Thymus (tissue), 11 donors: ENCODE measurements at regions not wholly inside any gene's neighbourhood (a gene's known extent, or its start where the extent isn't known, plus 50 kb on each side); places are given as distances from the start of the nearest gene placed in this dataset.

Source experiments
- DNase-seq, 9 donors: peaks; one replicate each; pipeline ENCODE4 v3.0.0-alpha.2; 2013; ENCODE audit warnings: low spot score in 9 of 9, low read depth in 6 of 9, missing footprints in 1 of 9
- H3K27ac ChIP-seq, 2 donors: one replicate each; pipeline ENCODE4 v1.5.1; 2013; ENCODE audit warnings: control low read depth in 1 of 2, low read depth in 1 of 2, low read length in 1 of 2, mild to moderate bottlenecking in 1 of 2, moderate library complexity in 1 of 2
- H3K27me3 ChIP-seq, 2 donors: one replicate each; pipeline ENCODE4 v1.5.1; 2013; ENCODE audit warnings: low read length in 1 of 2; ENCODE audit not compliant: control insufficient read depth in 2 of 2, insufficient read depth in 1 of 2
- H3K36me3 ChIP-seq, 2 donors: one replicate each; pipeline ENCODE4 v1.5.1; 2013; ENCODE audit warnings: low read length in 1 of 2, mild to moderate bottlenecking in 1 of 2, moderate library complexity in 1 of 2; ENCODE audit not compliant: control insufficient read depth in 2 of 2, insufficient read depth in 2 of 2
- H3K4me1 ChIP-seq, 2 donors: one replicate each; pipeline ENCODE4 v1.5.1; 2013; ENCODE audit warnings: low read length in 2 of 2; ENCODE audit not compliant: control insufficient read depth in 2 of 2, insufficient read depth in 2 of 2
- H3K4me3 ChIP-seq, 2 donors: one replicate each; pipeline ENCODE4 v1.5.1; 2013; ENCODE audit warnings: low read length in 2 of 2, control low read depth in 1 of 2, mild to moderate bottlenecking in 1 of 2
- H3K9me3 ChIP-seq, 2 donors: one replicate each; pipeline ENCODE4 v1.5.1; 2013; ENCODE audit warnings: low read length in 1 of 2, mild to moderate bottlenecking in 1 of 2; ENCODE audit not compliant: control insufficient read depth in 2 of 2, insufficient read depth in 1 of 2
- WGBS: extraction: QIAGEN DNeasy Blood & Tissue Kit; methylation state at CpG from one replicate; pipeline ENCODE4 v1.1.7; 2013; 5-methylcytosine and 5-hydroxymethylcytosine counted together
- donor health status: healthy.

DNA sequence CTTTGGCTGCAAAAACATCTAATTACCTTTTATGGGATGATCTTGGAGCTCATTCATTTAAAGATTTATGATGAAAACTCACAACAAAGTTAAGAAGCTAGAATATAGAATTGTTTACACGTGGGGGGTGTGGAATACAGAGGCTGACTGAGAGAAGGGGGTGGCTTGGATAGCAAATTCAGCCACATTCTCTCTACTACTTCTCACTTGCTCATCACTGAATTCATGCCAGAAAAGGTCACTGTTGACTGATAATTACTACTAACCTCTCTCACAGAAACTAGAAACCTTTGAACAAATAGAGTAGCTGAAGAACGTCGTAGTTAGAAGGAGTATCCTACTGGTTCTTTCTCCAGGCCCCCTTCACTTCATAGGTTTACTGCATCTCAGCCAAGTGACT lies 808.2 kb downstream of the BRINP1 start:
- Histone ChIP-seq H3K27me3 (no peaks in the 10 kb centered on the region), H3K4me1 (no peaks in the 10 kb centered on the region), H3K4me3 (no peak overlapping the region), H3K9me3 (no peaks in the 10 kb centered on the region), H3K36me3 (no peaks in the 10 kb centered on the region), H3K27ac (no peak overlapping the region)
- WGBS = 81% methylated on average over 3 of the region's 3 CpGs
- no peak for DNase-seq

DNA sequence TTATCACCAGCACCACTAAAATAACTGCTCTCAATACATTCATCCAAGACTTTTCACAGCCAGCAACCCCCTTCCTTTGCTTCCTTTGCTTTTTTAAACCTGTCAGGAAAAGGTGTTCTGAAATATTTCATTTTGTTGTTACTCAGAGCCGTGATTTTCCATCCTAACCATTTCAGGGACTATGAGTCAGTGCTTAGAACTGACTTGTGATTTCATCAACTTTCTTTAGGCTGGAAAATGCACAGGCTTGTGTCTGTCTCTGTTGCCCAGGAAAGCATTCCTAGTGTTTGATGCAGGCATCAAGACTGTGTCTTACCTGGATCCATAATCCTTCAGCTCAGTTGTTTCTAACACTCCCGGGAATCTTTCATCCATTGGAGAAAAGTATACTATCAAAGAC lies 805.6 kb downstream of the BRINP1 start:
- no peaks in the 10 kb centered on the region for H3K36me3 ChIP-seq
- 82% methylated on average over 2 of the region's 2 CpGs for WGBS
- H3K27me3 ChIP-seq = no peaks in the 10 kb centered on the region
- H3K27ac ChIP-seq = no peak overlapping the region
- no peaks in the 10 kb centered on the region for H3K4me1 ChIP-seq
- H3K9me3 ChIP-seq = no peaks in the 10 kb centered on the region
- no peak for DNase-seq
- H3K4me3 ChIP-seq = no peak overlapping the region

DNA sequence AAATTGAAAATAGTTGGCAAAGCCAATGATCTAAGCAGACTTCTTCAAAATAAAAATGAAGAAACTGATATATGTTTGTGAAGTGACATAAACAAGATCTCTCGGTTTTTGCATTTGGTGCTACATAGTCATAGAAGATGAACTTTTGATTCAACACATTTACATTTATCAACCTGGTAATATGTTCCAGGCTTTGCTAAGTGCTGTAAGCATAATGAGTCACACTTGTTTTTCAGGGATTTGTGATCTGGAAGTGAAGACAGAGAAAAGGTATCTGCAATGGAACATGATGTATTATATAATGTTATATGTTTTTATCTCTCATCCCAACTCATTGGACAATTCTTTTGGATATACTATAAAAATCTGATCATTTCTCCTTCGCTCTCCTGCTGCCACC lies 801.4 kb downstream of the BRINP1 start:
- no peaks in the 10 kb centered on the region for H3K27me3 ChIP-seq
- no peaks in the 10 kb centered on the region for H3K4me1 ChIP-seq
- no peak for DNase-seq
- no peaks in the 10 kb centered on the region for H3K36me3 ChIP-seq
- H3K27ac ChIP-seq = no peak overlapping the region
- WGBS = 97% methylated on average over 2 of the region's 2 CpGs
- H3K9me3 ChIP-seq = no peaks in the 10 kb centered on the region
- H3K4me3 ChIP-seq = no peak overlapping the region

DNA sequence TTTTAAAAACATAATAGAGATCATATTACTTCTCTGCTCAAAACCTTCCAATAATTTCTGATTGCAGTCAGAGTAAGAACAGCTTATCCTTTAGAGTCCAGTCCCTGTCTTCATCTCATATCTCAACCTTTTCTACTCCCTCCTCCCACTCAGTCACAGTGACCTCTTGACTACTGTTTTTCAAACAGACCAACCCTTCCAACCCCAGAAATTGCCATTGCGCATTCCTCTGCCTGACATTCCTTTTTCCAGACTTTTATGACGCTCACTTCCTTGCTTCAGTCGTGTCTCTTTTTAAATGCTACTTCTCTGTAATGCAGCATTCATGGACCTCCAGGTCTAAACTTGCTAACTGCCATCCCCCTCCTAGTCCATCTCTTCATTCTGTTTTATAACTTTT lies 800.5 kb downstream of the BRINP1 start:
- no peak overlapping the region for H3K27ac ChIP-seq
- no peak for DNase-seq
- no peaks in the 10 kb centered on the region for H3K27me3 ChIP-seq
- H3K4me3 ChIP-seq = no peak overlapping the region
- WGBS = 68% methylated on average over 3 of the region's 3 CpGs
- H3K4me1 ChIP-seq = no peaks in the 10 kb centered on the region
- H3K9me3 ChIP-seq = no peaks in the 10 kb centered on the region
- no peaks in the 10 kb centered on the region for H3K36me3 ChIP-seq

DNA sequence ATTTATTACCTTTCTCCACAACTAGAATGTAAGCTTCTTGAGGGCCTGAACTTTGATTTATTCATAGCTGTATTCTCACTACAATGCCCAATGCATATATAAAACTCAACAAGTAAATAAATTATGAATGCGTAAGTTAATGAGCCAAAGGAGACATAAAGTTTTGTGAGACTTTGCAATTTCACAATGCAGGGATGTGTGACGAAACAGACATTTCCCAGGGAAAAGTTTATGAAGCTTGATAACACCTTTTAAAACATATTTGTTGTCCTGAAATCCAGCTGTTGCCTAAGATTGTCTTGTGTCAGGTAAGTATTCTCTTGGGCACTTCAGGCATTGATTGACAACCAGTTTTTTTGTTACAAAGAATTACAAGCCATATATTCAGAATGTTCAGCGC lies 800.1 kb downstream of the BRINP1 start:
- Histone ChIP-seq H3K4me3 (no peak overlapping the region), H3K4me1 (no peaks in the 10 kb centered on the region), H3K36me3 (no peaks in the 10 kb centered on the region), H3K9me3 (no peaks in the 10 kb centered on the region), H3K27ac (no peak overlapping the region), H3K27me3 (no peaks in the 10 kb centered on the region)
- no peak for DNase-seq
- WGBS = 95% methylated on average over 3 of the region's 3 CpGs

DNA sequence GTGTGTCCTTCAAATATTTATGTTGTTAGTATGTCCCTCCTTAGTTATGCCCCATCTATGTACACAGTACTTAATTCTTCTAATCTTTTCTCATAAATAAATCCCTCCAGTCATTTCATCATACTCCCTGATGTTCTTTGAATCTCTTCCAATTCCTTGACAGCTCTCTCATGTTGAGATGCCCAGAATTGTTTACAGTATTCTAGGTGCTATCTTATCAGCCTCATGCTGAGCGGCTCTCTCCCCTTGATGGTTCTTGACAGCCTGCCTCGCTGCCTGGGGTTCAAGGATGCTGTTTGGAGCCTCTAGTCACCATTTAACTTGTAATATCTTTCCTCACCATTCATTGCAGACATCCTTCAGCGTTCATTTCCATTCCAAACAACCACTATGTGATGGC lies 799.2 kb downstream of the BRINP1 start:
- WGBS = 76% methylated on average over 3 of the region's 3 CpGs
- DNase-seq = no peak
- no peaks in the 10 kb centered on the region for H3K27me3 ChIP-seq
- no peaks in the 10 kb centered on the region for H3K4me1 ChIP-seq
- no peak overlapping the region for H3K4me3 ChIP-seq
- H3K27ac ChIP-seq = no peak overlapping the region
- H3K9me3 ChIP-seq = no peaks in the 10 kb centered on the region
- no peaks in the 10 kb centered on the region for H3K36me3 ChIP-seq

DNA sequence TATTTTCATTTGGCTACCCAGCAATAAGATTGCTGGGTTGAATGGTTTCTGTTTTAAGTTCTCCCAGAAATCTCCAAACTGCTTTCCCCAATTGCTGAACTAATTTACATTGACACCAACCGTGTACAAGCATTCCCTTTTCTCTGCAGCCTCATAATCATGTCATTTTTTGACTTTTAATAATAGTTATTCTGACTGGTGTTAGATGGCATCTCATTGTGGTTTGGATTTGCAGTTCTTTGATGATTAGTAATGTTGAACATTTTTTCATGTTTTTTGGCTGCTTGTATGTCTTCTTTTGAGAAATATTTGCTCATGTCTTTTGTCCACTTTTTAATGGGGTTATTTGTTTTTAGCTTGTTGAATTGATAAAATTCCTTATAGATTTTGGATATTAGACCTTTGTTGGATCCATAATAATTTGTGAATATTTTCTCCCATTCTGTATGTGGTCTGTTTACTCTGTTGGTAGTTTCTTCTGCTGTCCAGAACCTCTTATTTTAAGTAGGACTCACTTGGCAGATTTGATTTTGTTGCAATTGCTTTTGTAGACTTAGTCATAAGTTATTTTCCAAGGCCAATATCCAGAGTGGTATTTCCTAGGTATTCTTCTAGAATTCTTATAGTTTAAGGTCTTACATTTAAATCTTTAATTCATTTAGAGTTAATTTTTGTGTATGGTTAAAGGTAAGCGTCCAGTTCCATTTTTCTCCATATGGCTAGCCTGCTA lies 793.7 kb downstream of the BRINP1 start:
- Histone ChIP-seq H3K4me3 (no peak overlapping the region), H3K4me1 (no peaks in the 10 kb centered on the region), H3K27ac (no peak overlapping the region), H3K36me3 (no peaks in the 10 kb centered on the region), H3K27me3 (no peaks in the 10 kb centered on the region), H3K9me3 (no peaks in the 10 kb centered on the region)
- DNase-seq = no peak
- WGBS = 73% methylated on average over 2 of the region's 2 CpGs

DNA sequence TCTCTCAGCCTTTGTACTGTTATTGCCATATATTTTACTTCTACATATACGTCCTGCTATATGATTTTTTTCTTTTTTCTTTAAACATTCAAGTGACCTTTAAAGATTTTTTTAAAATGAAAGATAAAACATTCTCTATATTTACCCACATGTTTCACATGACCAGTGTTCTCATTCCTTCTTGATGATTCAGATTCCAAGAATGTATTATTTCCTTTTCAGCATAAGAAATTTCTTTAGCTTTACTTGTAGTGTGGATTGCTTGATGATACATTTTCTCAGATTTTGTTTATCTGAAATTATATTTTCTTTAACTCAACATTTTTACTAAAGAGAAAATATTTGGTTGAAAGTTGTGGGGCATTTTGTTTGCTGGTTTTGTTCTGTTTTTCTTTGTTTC lies 792.1 kb downstream of the BRINP1 start:
- H3K27me3 ChIP-seq = no peaks in the 10 kb centered on the region
- H3K4me1 ChIP-seq = no peaks in the 10 kb centered on the region
- no peak overlapping the region for H3K4me3 ChIP-seq
- DNase-seq = no peak
- no peak overlapping the region for H3K27ac ChIP-seq
- no peaks in the 10 kb centered on the region for H3K9me3 ChIP-seq
- H3K36me3 ChIP-seq = no peaks in the 10 kb centered on the region
- WGBS = 85% methylated on average over 1 of the region's 1 CpG

DNA sequence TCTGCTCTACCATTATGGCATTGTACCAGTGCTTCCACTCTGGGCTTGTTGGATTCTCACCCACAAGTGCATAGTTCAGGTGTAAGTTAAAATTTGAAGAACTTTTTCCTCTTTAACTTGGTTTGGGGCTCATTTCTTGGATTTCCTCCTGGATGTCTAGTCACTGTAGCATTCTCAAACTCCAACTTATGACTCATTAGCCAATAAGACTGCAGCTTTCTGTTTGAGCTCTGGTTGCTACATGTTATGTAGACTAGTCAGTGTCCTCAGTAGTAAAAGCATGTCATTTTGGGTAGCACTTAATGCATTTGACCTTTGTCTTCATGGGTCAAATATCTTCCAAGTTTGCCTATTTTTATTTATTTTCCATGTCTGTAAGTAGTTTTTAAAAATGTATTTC lies 790.8 kb downstream of the BRINP1 start:
- DNase-seq = no peak
- H3K4me1 ChIP-seq = no peaks in the 10 kb centered on the region
- H3K36me3 ChIP-seq = no peaks in the 10 kb centered on the region
- no peak overlapping the region for H3K27ac ChIP-seq
- H3K9me3 ChIP-seq = no peaks in the 10 kb centered on the region
- H3K27me3 ChIP-seq = no peaks in the 10 kb centered on the region
- no peak overlapping the region for H3K4me3 ChIP-seq

DNA sequence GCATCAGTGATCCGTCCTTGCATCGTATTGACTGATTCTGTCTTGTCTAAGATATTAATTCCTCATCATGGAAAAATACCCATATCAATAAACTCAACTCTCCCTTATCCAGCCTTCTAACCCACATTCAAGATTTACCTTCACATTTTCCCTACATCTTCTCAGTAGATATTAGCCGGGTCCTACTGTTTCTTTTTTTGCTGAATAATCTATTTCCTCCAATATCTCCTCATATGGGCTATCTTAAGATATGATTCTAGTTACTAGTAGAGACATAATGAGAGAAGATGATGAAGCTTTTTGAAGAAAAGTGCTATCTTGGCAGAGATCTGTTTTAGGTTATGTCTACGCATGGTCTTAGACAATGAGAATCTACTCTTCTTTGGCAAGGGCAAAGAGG lies 785.8 kb downstream of the BRINP1 start:
- no peaks in the 10 kb centered on the region for H3K36me3 ChIP-seq
- no peaks in the 10 kb centered on the region for H3K4me1 ChIP-seq
- no peak overlapping the region for H3K4me3 ChIP-seq
- H3K27me3 ChIP-seq = no peaks in the 10 kb centered on the region
- no peak for DNase-seq
- H3K27ac ChIP-seq = no peak overlapping the region
- no peaks in the 10 kb centered on the region for H3K9me3 ChIP-seq
- 85% methylated on average over 4 of the region's 4 CpGs for WGBS
